Body of pancreas (tissue), 4 donors: ENCODE measurements at regions not wholly inside any gene's neighbourhood (a gene's known extent, or its start where the extent isn't known, plus 50 kb on each side); places are given as distances from the start of the nearest gene placed in this dataset.

ENCODE experiments used
- CTCF ChIP-seq, 7 experiments: fragments of 450-650 bp in 4 of 7; fragments of 200-600 bp in 3 of 7; sonication (generic) in 3 of 7; IDR thresholded peaks; one replicate each; pipeline ENCODE4 v1.5.1; 2016 to 2019; ENCODE audit warnings: antibody characterized with exemption in 7 of 7
- POLR2A ChIP-seq, 3 donors: fragments of 450-650 bp; IDR thresholded peaks; one replicate each; pipeline ENCODE4 v1.6.1; 2016; ENCODE audit warnings: antibody characterized with exemption in 3 of 3, mild to moderate bottlenecking in 2 of 3

GRCh38 chr17:71208111-71208704 is 912.6 kb upstream of the SOX9 start:
- TF ChIP-seq CTCF (IDR thresholded peaks at IDR 0.05) (no peak), POLR2A (IDR thresholded peaks at IDR 0.05) (no peak)
